Small intestine (tissue), 7 donors: ENCODE measurements at regions not wholly inside any gene's neighbourhood (a gene's known extent, or its start where the extent isn't known, plus 50 kb on each side); places are given as distances from the start of the nearest gene placed in this dataset.

ENCODE experiments used
- DNase-seq, 2 donors: peaks; one replicate each; pipeline versions ENCODE4 v3.0.0 to v3.0.0-alpha.2; 2013
- FAIRE-seq: peaks from 2 replicates; lab custom pipeline; 2012; peaks lifted over from hg19 to GRCh38; lab: Jason Lieb, UNC
- H3K27ac ChIP-seq, 3 donors: one replicate each; pipeline ENCODE4 v1.5.1; 2013; ENCODE audit warnings: low read length in 2 of 3, mild to moderate bottlenecking in 2 of 3, control low read depth in 1 of 3, inconsistent platforms in 1 of 3, low read depth in 1 of 3, moderate library complexity in 1 of 3
- H3K27me3 ChIP-seq, 3 donors: one replicate each; pipeline ENCODE4 v1.6.1; 2013; ENCODE audit warnings: low read length in 3 of 3, inconsistent platforms in 1 of 3; ENCODE audit not compliant: control insufficient read depth in 3 of 3, insufficient read depth in 3 of 3
- H3K36me3 ChIP-seq, 3 donors: one replicate each; pipeline ENCODE4 v1.6.1; 2013; ENCODE audit warnings: low read length in 3 of 3, inconsistent platforms in 1 of 3, low read depth in 1 of 3, mild to moderate bottlenecking in 1 of 3, moderate library complexity in 1 of 3; ENCODE audit not compliant: control insufficient read depth in 3 of 3, insufficient read depth in 2 of 3
- H3K4me1 ChIP-seq, 3 donors: one replicate each; pipeline ENCODE4 v1.6.1; 2013; ENCODE audit warnings: low read length in 2 of 3, inconsistent platforms in 1 of 3, low read depth in 1 of 3, mild to moderate bottlenecking in 1 of 3, moderate library complexity in 1 of 3; ENCODE audit not compliant: control insufficient read depth in 3 of 3, insufficient read depth in 2 of 3
- H3K4me3 ChIP-seq, 3 donors: one replicate each; pipeline ENCODE4 v1.5.1; 2013; ENCODE audit warnings: low read length in 3 of 3, control low read depth in 1 of 3, inconsistent platforms in 1 of 3, low read depth in 1 of 3, mild to moderate bottlenecking in 1 of 3, moderate library complexity in 1 of 3
- H3K9me3 ChIP-seq, 2 donors: one replicate each; pipeline ENCODE4 v1.6.1; 2013; ENCODE audit warnings: low read depth in 1 of 2, low read length in 1 of 2; ENCODE audit not compliant: control insufficient read depth in 2 of 2, insufficient read depth in 1 of 2
- WGBS, 3 donors: extraction: QIAGEN DNeasy Blood & Tissue Kit; methylation state at CpG; one replicate each; pipeline ENCODE4 v1.1.7; 2013; 5-methylcytosine and 5-hydroxymethylcytosine counted together
- donor health status: healthy with polysubstance abuse.
- donor health status: control.
- donor health status: control.
- donor health status: Bipolar disorder and iron deficiency.
- donor health status: healthy.

DNA sequence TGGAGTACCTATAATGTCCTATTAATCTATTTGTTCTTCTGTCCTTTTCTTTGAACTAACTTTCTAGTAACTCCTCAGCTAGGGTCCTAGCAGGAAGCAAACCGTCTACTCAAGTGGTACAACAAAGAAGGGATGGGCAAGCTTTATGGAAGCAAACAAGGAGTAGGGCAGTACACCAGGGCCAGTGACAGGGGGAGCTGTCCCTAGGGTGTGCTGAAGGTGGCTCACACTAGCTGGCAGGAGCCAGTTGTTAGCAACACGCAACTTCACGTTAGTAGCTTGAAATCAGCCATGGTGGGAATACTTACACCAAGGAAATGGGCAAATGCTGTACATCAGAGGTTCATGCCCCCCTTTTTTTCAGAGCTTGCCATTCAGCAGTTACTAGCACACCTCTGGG is 74.0 kb upstream of the EYA2 start:
- no peak for FAIRE-seq
- 52 to 65% (median 55%) methylated on average over 3 of the region's 3 CpGs for WGBS, 3 donors
- no peak overlapping the region for H3K27ac ChIP-seq

DNA sequence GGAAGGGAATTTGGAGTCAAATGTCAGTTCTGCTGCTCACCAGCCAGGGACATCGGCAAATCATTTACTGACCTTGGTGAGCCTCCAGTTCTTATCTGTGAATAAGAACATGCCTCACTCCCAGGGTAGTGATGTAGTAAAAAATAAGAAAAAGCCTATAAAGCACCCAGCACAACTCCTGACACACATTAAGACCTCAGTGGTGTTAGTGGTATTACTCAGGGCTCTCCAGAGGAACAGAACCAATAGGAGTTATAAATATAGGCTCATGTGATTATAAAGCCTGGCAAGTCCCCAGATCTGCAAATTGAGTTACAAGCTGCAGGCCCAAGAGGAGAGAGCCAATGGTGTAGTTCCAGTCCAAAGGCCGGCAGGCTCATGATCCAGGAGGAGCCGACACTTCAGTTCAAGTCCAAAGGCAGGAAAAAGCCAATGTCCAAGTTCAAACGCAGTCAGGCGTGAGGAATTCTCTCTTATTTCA is 71.3 kb upstream of the EYA2 start:
- H3K27me3 ChIP-seq = peaks cover 0 to 7% (median 0%) of the 10 kb centered on the region in 3 donors
- H3K9me3 ChIP-seq = peaks cover 0 to 3% of the 10 kb centered on the region in 2 donors
- peaks cover 4 to 6% (median 4%) of the 10 kb centered on the region in 3 donors for H3K4me1 ChIP-seq
- WGBS, 3 donors = 14 to 50% (median 26%) methylated on average over 5 of the region's 5 CpGs
- H3K4me3 ChIP-seq = no peak overlapping the region
- DNase-seq = peak; percentile 91 to 92
- no peaks in the 10 kb centered on the region for H3K36me3 ChIP-seq
- FAIRE-seq = no peak
- H3K27ac ChIP-seq = peak overlapping the region in 2 of 3 donors; percentile 67 to 68

More for the DNA sequence above, 74.0 kb upstream of the EYA2 start:
- peaks cover 4 to 6% (median 4%) of the 10 kb centered on the region in 3 donors for H3K4me1 ChIP-seq
- no peaks in the 10 kb centered on the region for H3K36me3 ChIP-seq
- H3K4me3 ChIP-seq = no peak overlapping the region
- peaks cover 0 to 3% of the 10 kb centered on the region in 2 donors for H3K9me3 ChIP-seq
- peaks cover 0 to 6% (median 0%) of the 10 kb centered on the region in 3 donors for H3K27me3 ChIP-seq
- DNase-seq = no peak

DNA sequence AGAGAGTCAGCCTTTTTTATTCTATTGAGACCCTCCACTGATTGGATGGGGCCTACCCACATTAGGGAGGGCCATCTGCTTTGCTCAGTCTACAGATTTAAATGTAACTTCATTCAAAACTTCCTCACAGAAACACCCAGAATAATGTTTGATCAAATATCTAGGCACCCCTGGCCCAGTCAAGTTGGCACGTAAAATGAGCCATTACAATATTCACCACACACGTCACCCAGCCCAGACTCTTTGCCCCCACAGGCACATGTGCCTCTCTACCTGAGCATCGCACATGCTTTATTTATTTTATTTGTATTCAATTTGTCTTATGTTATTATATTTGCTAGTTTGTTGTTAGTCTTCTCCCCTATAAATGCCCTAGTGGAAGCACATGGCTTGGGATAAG is 70.9 kb upstream of the EYA2 start:
- no peaks in the 10 kb centered on the region for H3K36me3 ChIP-seq
- DNase-seq (no peak), FAIRE-seq (no peak)
- H3K27ac ChIP-seq = peak overlapping the region in 2 of 3 donors; percentile 67 to 68
- H3K9me3 ChIP-seq = peaks cover 0 to 3% of the 10 kb centered on the region in 2 donors
- peaks cover 0 to 8% (median 0%) of the 10 kb centered on the region in 3 donors for H3K27me3 ChIP-seq
- 67 to 90% (median 71%) methylated on average over 3 of the region's 3 CpGs for WGBS, 3 donors
- H3K4me3 ChIP-seq = no peak overlapping the region
- H3K4me1 ChIP-seq = peaks cover 4 to 6% (median 4%) of the 10 kb centered on the region in 3 donors

DNA sequence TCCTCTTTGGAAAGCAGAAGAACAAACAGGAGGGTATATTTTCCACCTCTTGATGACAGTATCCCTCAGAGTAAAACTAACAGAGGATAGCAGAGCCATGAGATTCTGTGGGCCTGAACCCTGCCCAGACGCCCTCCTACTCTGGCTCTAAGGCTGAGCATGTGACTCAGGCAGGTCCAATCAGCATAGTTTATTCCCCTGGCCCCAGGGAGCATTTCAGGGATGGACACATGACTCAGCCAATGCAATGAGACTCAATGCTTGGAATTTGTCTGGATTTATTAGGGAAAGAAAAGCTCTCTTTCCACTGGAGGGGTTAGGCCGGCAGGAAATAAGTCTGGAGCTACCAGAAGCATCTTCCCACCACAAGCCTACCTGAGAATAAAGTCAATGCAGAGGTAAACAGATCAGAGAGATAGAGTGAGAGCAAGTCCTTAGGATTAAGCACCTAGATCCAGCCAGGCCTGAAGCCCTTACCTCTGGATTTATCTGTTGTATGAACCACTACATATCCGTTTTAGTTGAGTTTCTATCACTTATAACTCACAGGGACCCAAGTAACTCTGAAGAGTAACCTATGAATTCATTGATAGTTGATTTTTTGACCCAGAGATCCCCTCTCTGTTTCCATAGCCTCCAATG is 68.2 kb upstream of the EYA2 start:
- no peak for FAIRE-seq
- Histone ChIP-seq H3K4me1 (peaks cover 4 to 6% (median 4%) of the 10 kb centered on the region in 3 donors), H3K36me3 (no peaks in the 10 kb centered on the region), H3K9me3 (peaks cover 0 to 3% of the 10 kb centered on the region in 2 donors), H3K4me3 (no peak overlapping the region), H3K27me3 (peaks cover 0 to 2% (median 0%) of the 10 kb centered on the region in 3 donors), H3K27ac (no peak overlapping the region)
- no peak for DNase-seq
- 49 to 68% (median 66%) methylated on average over 3 of the region's 3 CpGs for WGBS, 3 donors

DNA sequence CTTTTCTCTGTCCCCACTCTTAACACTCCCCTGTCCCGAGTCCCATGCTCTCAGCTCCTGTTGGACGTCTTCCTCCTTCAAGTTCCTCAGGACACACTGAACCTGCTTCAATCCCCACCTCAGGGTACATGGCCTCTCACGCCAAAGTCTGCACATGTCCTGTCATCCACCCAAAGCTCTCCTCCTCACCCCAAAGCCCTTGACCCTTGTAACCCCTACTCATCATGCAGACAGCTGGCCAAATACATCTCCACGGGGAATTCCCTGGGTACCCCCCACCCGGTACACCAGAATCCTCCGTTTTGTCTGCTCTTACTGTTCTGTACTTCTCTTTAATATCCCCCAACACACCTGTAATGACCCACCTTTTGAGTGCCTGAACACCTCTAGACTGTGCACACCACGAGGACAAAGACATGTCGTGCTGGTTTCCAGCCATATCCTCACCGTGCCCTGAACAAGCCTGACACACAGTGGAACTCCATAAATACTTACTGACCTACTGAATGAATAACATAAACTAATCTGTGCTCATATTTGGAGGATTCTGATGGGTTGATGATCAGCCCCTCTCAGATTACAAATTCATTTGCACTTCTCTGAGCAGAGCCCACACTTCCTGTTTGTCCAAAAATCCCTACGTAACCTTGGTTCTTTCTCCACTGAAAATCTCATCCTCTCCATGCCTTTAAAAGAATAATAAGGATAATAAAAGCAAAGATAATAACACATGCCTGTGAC is 66.8 kb upstream of the EYA2 start:
- H3K4me3 ChIP-seq = no peak overlapping the region
- H3K27ac ChIP-seq = no peak overlapping the region
- WGBS, 3 donors = 68 to 78% (median 73%) methylated on average over 10 of the region's 10 CpGs
- H3K9me3 ChIP-seq = no peaks in the 10 kb centered on the region
- DNase-seq = no peak
- H3K27me3 ChIP-seq = peaks cover 0 to 2% (median 0%) of the 10 kb centered on the region in 3 donors
- H3K36me3 ChIP-seq = no peaks in the 10 kb centered on the region
- no peak for FAIRE-seq
- peaks cover 4 to 6% (median 4%) of the 10 kb centered on the region in 3 donors for H3K4me1 ChIP-seq

DNA sequence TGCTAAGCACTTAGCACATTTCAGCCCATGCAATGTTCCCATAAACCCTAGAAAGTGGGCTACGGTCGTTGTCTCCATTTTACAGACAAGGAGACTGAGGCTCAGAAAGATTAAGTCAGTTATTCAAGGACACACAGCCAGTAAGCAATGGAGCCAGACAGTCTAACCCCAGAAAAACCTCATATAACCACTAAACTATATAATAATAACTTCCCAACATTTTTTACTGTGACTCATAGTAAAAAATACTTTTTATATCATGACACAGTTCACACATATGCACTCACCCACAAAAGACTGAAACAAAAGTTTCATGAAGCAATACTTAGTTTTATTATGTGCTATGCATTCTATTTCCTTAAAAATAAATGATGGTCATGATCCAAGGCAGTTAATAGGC is 66.2 kb upstream of the EYA2 start:
- WGBS, 3 donors = 76 to 92% (median 90%) methylated on average over 2 of the region's 2 CpGs
- Histone ChIP-seq H3K27ac (no peak overlapping the region), H3K27me3 (peaks cover 0 to 2% (median 0%) of the 10 kb centered on the region in 3 donors), H3K36me3 (no peaks in the 10 kb centered on the region), H3K4me3 (no peak overlapping the region), H3K9me3 (no peaks in the 10 kb centered on the region), H3K4me1 (peaks cover 2 to 6% (median 4%) of the 10 kb centered on the region in 3 donors)
- DNase-seq = no peak
- FAIRE-seq = no peak

DNA sequence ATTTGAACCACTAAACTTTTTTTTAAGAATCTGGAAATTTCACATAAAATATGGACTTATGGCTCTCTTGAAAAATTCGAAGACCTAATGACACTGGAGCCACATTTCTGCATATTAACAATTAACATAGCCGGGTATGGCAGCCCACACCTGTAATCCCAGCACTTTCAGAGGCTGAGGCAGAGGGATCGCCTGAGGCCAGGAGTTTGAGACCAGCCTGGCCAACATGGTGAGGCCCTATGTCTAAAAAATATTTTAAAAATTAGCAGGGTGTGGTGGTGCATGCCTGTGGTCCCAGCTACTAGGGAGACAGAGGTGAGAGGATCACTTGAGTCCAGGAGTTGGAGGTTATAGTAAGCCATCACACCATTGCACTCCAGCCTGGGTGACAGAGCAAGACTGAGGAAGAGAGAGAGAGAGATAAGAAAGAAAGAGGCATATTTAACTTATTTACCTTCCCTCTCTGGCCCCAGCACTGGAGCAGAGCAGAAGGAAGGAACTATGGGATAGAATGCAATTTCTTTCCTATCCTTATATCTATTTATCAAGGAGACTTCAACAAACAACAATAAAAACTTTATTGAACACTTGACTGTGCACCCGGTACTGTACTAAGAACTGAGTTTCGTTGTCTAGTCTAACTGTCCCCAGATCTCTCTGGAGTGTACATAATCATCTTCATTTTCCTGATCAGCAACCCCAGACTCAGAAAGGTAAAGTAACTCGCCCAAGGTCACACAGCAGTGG is 63.6 kb upstream of the EYA2 start:
- DNase-seq = no peak
- no peak overlapping the region for H3K4me3 ChIP-seq
- no peaks in the 10 kb centered on the region for H3K36me3 ChIP-seq
- no peaks in the 10 kb centered on the region for H3K9me3 ChIP-seq
- FAIRE-seq = no peak
- H3K27me3 ChIP-seq = peaks cover 0 to 2% (median 0%) of the 10 kb centered on the region in 3 donors
- 63 to 71% (median 64%) methylated on average over 6 of the region's 6 CpGs for WGBS, 3 donors
- no peak overlapping the region for H3K27ac ChIP-seq
- no peaks in the 10 kb centered on the region for H3K4me1 ChIP-seq

DNA sequence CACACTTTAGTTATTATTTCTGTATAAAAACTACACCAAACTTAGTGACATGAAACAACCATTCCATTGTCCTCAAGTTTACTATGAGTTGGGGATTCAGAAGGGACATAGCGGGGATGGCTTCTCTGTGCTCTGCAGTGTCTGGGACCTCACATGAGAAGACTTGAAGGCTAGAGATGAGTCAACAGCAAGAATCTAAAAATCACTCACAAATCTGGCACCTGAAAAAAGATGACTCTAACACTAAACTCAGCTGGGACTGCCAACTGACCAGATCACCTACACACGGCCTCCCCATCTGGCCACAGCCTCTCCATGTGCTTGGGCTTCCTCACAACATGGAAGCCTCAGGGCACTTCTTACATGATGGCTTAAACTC is 63.0 kb upstream of the EYA2 start:
- peaks cover 0 to 2% (median 0%) of the 10 kb centered on the region in 3 donors for H3K27me3 ChIP-seq
- no peaks in the 10 kb centered on the region for H3K9me3 ChIP-seq
- H3K27ac ChIP-seq = no peak overlapping the region
- H3K4me3 ChIP-seq = no peak overlapping the region
- no peaks in the 10 kb centered on the region for H3K4me1 ChIP-seq
- WGBS, 3 donors = 74 to 90% (median 85%) methylated on average over 2 of the region's 2 CpGs
- FAIRE-seq (no peak), DNase-seq (no peak)
- H3K36me3 ChIP-seq = no peaks in the 10 kb centered on the region
